T-helper 1 cell treated with Interleukin-12 subunit alpha and Interleukin-12 subunit beta and Interleukin-4 antibody, amounts not matched to agents 30 ng/mL and 1 ng/mL, for 36 hours (primary cell): ENCODE measurements at regions not wholly inside any gene's neighbourhood (a gene's known extent, or its start where the extent isn't known, plus 50 kb on each side); places are given as distances from the start of the nearest gene placed in this dataset.

ENCODE experiments used
- intact Hi-C: fragments of 100-400 bp; cut with micrococcal nuclease; formaldehyde crosslinking; loops from one replicate; pipeline ENCODE4 v1.15.1; 2024

DNA sequence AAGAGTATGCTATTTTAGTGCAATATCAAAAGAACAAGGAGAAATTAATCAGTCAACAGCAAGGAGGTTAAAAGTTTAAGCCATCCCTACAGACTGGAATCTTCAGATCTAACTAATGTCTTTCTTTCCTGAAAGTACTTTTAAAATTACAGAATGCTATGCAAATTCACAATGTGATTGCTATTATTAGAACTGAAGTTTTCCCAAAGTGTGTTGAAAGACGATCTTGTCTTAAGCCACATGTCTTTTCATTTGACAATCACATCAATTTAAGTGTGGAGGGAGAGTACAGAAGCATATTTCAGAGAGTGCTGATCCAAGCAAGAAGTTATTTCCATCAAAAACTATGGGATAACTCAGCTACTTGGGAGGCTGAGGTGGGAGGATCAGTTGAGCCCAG, 64.7 kb upstream of the TNIP3 start:
- intact Hi-C loops = no loop called here

DNA sequence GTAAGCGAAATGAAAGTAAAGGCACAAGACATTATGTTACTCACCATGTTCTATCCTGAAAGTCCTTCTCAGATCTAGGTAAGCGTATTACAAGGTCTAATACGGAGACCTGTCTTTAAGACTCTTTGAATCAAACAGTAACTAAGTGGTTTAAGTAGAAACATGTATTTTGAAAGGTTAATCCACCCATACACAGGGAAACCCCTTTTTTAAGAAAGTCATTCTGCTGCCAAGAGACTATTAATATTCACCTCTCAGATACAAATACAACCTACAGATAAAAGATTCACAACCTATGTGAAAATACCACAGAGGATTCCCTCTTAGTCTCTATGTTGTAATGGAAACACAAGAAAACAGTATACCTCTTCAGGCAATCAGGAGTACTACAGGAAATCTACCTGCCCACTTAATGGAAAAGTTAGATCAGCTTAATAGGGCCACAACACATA, 63.2 kb upstream of the TNIP3 start:
- intact Hi-C loops = loop anchor here (2.0 kb wide), 3 partner anchors 25 to 35 kb away; no protein-coding TSS in a partner anchor

DNA sequence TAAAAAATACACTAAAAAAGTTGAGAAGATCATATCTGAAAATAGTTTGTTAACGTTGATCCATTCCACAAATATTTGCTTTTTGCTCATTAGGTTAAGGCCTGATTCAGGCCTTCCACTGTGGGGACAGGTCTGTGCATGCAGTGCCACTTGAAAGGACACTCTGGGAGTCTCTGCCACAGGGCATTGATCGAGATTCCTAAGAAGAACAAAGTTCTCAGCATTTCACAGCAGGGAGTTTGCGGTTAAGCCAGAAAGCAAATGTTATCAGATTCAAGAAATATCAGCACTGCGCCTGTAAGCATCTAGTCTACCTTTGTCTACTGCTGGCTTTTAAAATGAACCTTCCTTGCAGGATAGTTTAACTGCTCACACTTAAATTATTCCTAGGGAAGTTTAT, 62.2 kb upstream of the TNIP3 start:
- intact Hi-C loops = loop anchor here (2.0 kb wide), 3 partner anchors 26 to 34 kb away; no protein-coding TSS in a partner anchor

DNA sequence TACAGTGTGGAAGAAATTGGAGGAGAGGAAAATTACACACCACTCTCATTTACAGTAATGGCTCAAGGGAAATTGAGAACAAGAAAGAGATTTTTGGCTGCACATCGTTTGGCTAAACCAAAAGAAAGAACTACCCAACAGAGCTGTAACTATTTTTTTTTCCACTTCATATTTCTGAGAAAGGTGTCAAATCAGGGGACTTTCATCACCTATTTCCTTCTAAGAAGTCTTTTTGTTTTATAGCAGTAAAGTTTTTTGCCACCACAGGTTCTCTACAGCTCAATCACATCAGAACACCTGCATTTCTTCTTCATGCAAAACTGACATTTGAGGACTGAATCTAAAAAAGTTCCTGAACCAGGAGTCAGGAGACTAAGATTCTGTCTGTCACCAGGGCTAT, 57.5 kb upstream of the TNIP3 start:
- intact Hi-C loops = no loop called here

DNA sequence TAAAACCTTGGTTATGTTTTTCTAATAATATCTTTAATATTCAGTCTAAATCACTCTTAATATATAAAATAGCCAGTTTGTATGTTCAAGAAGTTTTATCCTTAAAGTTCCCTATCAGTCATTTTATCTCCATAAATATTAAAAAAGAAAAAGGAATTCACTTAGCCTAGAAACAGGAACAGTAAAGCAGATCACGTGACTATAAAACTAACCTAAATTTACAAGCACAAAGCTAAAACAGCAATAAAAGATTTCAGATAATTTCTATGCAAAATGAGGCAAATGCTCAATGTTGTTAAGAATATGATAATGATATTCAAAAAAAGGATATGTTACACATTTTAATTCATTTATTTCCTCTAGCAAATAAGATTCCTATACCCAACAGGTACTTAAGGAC, 57.1 kb upstream of the TNIP3 start:
- intact Hi-C loops = no loop called here

DNA sequence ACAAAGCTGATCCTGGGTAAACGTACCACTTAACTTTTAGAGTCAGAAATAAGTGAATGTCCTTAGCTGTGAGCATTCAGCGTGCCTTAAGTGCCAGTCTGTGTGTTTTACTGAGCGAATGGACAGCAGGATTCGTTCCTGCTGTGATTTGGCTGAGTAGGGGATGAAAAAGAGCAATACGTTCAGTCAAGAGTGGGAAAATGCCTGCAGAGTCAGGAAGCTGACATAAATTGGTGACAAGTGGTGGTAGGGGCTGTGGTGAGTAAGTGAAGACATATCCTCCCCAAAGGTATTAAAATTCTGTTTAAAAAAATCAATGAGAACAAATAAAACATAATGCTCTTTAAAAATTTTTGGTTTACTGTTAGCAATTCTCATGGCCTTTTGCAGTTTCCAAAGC, 56.6 kb upstream of the TNIP3 start:
- intact Hi-C loops = no loop called here

DNA sequence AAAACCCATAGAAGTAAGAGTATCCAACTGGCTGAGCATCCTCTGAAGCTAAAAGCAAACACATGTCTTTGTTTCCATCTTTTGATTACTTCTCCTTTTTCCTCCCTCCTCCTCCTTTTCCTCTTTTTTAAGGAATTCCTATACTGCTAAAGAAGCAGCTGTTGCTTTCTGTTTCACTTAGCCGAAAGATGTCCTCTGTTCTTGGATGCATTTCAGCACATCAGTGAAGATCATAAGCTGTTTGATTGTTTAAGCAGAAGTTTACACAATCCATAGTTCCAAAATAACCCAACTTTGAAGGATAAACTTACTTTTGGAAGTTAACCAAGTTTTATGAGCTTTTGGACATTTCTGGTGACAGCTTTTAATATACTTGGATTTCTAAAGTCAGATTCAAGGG, 55.1 kb upstream of the TNIP3 start:
- intact Hi-C loops = no loop called here

DNA sequence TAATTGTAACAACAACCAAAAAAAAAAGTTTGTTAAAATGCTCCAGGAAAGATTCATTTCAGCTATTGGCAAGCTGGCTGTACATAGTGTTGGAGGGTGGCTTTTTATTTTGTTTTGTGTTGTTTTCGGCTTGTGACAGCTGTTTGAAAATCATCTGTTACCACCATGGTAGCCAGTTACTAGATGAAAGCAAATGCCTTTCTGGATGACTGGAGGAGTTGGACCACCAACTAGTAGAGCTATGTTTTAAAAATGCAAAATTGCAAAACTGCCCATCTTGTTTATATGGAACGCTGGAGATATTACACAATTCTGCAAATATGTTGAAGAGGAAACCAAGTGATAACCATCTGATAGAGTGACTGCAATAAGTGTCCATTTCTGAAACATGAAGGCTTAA, 53.2 kb upstream of the TNIP3 start:
- intact Hi-C loops = no loop called here

DNA sequence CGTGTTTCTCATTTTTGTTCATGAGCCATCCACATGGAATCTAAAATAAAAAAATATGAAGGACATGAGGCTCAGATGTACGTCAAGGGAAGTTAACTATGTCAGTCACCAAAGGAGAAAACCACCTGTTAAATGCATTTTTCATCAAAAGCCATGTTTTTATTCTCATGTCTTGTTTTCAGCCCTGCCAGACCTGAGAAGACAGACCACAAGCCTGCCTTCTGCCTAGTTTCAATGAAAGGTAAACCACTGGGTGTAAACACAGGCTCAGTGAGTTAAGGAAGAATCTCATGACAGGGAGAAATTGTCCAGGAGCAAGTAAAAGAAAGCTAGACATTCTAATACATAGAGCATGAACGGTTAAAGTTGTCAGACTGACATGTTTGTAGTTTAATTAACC, 52.3 kb upstream of the TNIP3 start:
- intact Hi-C loops = no loop called here

DNA sequence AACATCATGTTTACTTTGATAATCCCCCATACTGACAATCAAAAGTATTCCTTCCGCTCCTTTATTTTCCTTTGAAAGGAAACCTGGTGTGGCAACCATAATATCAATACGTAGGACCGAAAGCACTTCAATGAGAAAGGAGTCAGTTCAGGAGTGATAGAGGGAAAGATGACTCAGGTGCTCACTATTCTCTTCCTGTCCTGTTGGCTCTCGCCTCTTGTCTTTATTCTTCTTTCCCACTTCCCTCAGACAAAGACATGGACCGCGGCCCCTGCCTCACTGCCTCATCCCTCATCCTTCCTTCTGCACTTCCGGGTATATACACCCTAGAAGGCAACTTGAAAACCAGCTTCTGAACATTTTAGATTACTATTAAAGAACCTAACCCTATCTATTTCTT, 49.8 kb upstream of the TNIP3 start:
- intact Hi-C loops = no loop called here
